ENCODE measurements at regions not wholly inside any gene's neighbourhood (a gene's known extent, or its start where the extent isn't known, plus 50 kb on each side); places are given as distances from the start of the nearest gene placed in this dataset.

DNA sequence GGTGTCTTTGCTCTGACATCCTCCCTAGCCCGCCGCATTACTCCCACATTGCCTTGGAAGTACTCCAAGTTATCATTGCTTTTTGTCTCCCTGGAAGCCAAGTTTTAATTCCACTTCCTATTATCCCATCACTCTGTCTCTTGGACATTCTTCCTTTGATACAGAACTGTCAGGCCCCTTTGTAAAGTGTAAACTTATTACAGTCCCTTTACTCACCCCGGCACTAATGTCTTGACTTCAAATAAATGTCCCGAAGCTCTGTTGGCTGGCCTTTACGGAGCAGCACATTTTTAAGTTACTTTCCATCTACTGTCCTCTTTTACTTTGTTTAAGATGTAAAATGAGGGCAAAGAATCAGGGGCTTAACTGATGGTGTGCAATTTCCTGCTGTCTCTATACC, 223.5 kb upstream of the IGFBP7 start:
- TF ChIP-seq, protein P1, sequence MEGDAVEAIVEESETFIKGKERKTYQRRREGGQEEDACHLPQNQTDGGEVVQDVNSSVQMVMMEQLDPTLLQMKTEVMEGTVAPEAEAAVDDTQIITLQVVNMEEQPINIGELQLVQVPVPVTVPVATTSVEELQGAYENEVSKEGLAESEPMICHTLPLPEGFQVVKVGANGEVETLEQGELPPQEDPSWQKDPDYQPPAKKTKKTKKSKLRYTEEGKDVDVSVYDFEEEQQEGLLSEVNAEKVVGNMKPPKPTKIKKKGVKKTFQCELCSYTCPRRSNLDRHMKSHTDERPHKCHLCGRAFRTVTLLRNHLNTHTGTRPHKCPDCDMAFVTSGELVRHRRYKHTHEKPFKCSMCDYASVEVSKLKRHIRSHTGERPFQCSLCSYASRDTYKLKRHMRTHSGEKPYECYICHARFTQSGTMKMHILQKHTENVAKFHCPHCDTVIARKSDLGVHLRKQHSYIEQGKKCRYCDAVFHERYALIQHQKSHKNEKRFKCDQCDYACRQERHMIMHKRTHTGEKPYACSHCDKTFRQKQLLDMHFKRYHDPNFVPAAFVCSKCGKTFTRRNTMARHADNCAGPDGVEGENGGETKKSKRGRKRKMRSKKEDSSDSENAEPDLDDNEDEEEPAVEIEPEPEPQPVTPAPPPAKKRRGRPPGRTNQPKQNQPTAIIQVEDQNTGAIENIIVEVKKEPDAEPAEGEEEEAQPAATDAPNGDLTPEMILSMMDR (conservative IDR thresholded peaks at IDR 0.05; ENCODE audit: low read depth, low read length), result no peak
- TF ChIP-seq EZH2phosphoT487 (IDR thresholded peaks at IDR 0.05; ENCODE audit: borderline replicate concordance, low read length) (no peak), EZH2 (IDR thresholded peaks at IDR 0.05; ENCODE audit: low read length, unreplicated experiment) (no peak)

Measured in PC-3 (cell line).